BLaER1 treated with 17β-estradiol and CSF1 and Interleukin-3, amounts not matched to agents 10 nM and 100 nM (cell line): ENCODE measurements at regions not wholly inside any gene's neighbourhood (a gene's known extent, or its start where the extent isn't known, plus 50 kb on each side); places are given as distances from the start of the nearest gene placed in this dataset.

ENCODE experiments used
- H3K27ac ChIP-seq, 11 experiments: shearing (Covaris generic); formaldehyde crosslinking; 2 replicates each; pipeline ENCODE4 v1.8.1; 2022
- H3K27me3 ChIP-seq, 11 experiments: shearing (Covaris generic); formaldehyde crosslinking; 2 replicates each; pipeline ENCODE4 v1.8.1; 2022
- H3K36me3 ChIP-seq, 11 experiments: shearing (Covaris generic); formaldehyde crosslinking; 2 replicates each; pipeline ENCODE4 v1.8.1; 2022
- H3K4me1 ChIP-seq, 10 experiments: shearing (Covaris generic); formaldehyde crosslinking; 2 replicates each; pipeline ENCODE4 v1.8.1; 2022
- H3K4me2 ChIP-seq, 11 experiments: shearing (Covaris generic); formaldehyde crosslinking; 2 replicates each; pipeline ENCODE4 v1.8.1; 2022
- H3K4me3 ChIP-seq, 10 experiments: shearing (Covaris generic); formaldehyde crosslinking; 2 replicates each; pipeline ENCODE4 v1.8.1; 2022
- H3K9ac ChIP-seq, 11 experiments: shearing (Covaris generic); formaldehyde crosslinking; 2 replicates each; pipeline ENCODE4 v1.8.1; 2022
- H3K9me3 ChIP-seq, 11 experiments: shearing (Covaris generic); formaldehyde crosslinking; replicated peaks in 1 of 11; 2 replicates each; pipeline ENCODE4 v1.8.1; 2022
- H4K20me1 ChIP-seq, 11 experiments: shearing (Covaris generic); formaldehyde crosslinking; 2 replicates each; pipeline ENCODE4 v1.8.1; 2022
- Cebpa-rat ChIP-seq, 11 experiments: shearing (Covaris generic); IDR thresholded peaks; 2 replicates each; pipeline ENCODE4 v1.8.1; 2022

GRCh38 chr22:22823131-22823810 is 64.3 kb upstream of the IGLL5 start:
- Histone ChIP-seq H3K27me3 (no peaks in the 10 kb centered on the region), H3K9me3 (0 out of 22 replicates have a peak, but pooled peaks cover 0 to 8% (median 0%) of the 10 kb centered on the region in 11 experiments), H3K4me3 (peak overlapping the region in 5 of 10 experiments; percentile 28 to 47 (median 37); a peak in 5 of 20 replicates), H3K36me3 (no peaks in the 10 kb centered on the region), H4K20me1 (no peaks in the 10 kb centered on the region), H3K4me1 (peaks cover 70 to 99% (median 96%) of the 10 kb centered on the region in 10 experiments), H3K4me2 (peak overlapping the region; percentile 74 to 95 (median 84)), H3K9ac (peak overlapping the region in 9 of 11 experiments; percentile 20 to 79 (median 74); a peak in 17 of 22 replicates), H3K27ac (peak overlapping the region in 10 of 11 experiments; percentile 31 to 91 (median 86); a peak in 20 of 22 replicates)
- no peak; a peak in 1 of 22 replicates for TF ChIP-seq Cebpa-rat (IDR thresholded peaks at IDR 0.05)

GRCh38 chr22:22824340-22825212 is 63.0 kb upstream of the IGLL5 start:
- no peak for TF ChIP-seq Cebpa-rat (IDR thresholded peaks at IDR 0.05)
- Histone ChIP-seq H4K20me1 (no peaks in the 10 kb centered on the region), H3K9ac (peak overlapping the region in 5 of 11 experiments; percentile 19 to 57 (median 32); a peak in 7 of 22 replicates), H3K4me2 (peak overlapping the region; percentile 36 to 95 (median 81); a peak in 21 of 22 replicates), H3K36me3 (no peaks in the 10 kb centered on the region), H3K9me3 (0 out of 22 replicates have a peak, but pooled peaks cover 0 to 8% (median 0%) of the 10 kb centered on the region in 11 experiments), H3K4me3 (peak overlapping the region in 2 of 10 experiments; percentile 31 to 38; a peak in 4 of 20 replicates), H3K27me3 (no peaks in the 10 kb centered on the region), H3K27ac (peak overlapping the region in 9 of 11 experiments; percentile 19 to 91 (median 86); a peak in 15 of 22 replicates), H3K4me1 (peaks cover 57 to 86% (median 82%) of the 10 kb centered on the region in 10 experiments)

GRCh38 chr22:22825213-22825593 is 62.4 kb upstream of the IGLL5 start:
- no peaks in the 10 kb centered on the region for H3K36me3 ChIP-seq
- peak overlapping the region in 2 of 10 experiments; percentile 31 to 38; a peak in 4 of 20 replicates for H3K4me3 ChIP-seq
- no peak for TF ChIP-seq Cebpa-rat (IDR thresholded peaks at IDR 0.05)
- peak overlapping the region in 8 of 11 experiments; percentile 49 to 91 (median 86); a peak in 15 of 22 replicates for H3K27ac ChIP-seq
- H3K9me3 ChIP-seq, result peaks cover 1 to 12% (median 3%) of the 10 kb centered on the region in 11 experiments; a peak in 17 of 22 replicates
- H3K4me2 ChIP-seq, result peak overlapping the region; percentile 36 to 95 (median 81)
- H4K20me1 ChIP-seq, result no peaks in the 10 kb centered on the region
- peaks cover 51 to 80% (median 76%) of the 10 kb centered on the region in 10 experiments for H3K4me1 ChIP-seq
- peak overlapping the region in 4 of 11 experiments; percentile 12 to 57 (median 30); a peak in 6 of 22 replicates for H3K9ac ChIP-seq
- no peaks in the 10 kb centered on the region for H3K27me3 ChIP-seq

GRCh38 chr22:22827187-22827939 is 60.3 kb upstream of the IGLL5 start:
- H3K36me3 ChIP-seq, result no peaks in the 10 kb centered on the region
- H3K4me1 ChIP-seq, result peaks cover 39 to 58% (median 55%) of the 10 kb centered on the region in 10 experiments
- TF ChIP-seq Cebpa-rat (IDR thresholded peaks at IDR 0.05), result no peak
- H3K9ac ChIP-seq, result no peak overlapping the region
- H3K27me3 ChIP-seq, result no peaks in the 10 kb centered on the region
- H3K9me3 ChIP-seq, result peaks cover 15 to 28% (median 21%) of the 10 kb centered on the region in 11 experiments
- peak overlapping the region in 8 of 11 experiments; percentile 5 to 95 (median 86); a peak in 12 of 22 replicates for H3K4me2 ChIP-seq
- H4K20me1 ChIP-seq, result no peaks in the 10 kb centered on the region
- H3K4me3 ChIP-seq, result no peak overlapping the region
- peak overlapping the region in 3 of 11 experiments; percentile 10 to 88 (median 22); a peak in 2 of 22 replicates for H3K27ac ChIP-seq

- no peak for TF ChIP-seq Cebpa-rat (IDR thresholded peaks at IDR 0.05)
- no peak overlapping the region for H3K9ac ChIP-seq
- no peak overlapping the region for H3K4me2 ChIP-seq
- no peak overlapping the region for H3K4me3 ChIP-seq
- no peaks in the 10 kb centered on the region for H3K27me3 ChIP-seq
- peaks cover 12 to 30% (median 27%) of the 10 kb centered on the region in 10 experiments for H3K4me1 ChIP-seq
- peaks cover 15 to 37% (median 24%) of the 10 kb centered on the region in 11 experiments for H3K9me3 ChIP-seq
- H4K20me1 ChIP-seq, result no peaks in the 10 kb centered on the region
- no peaks in the 10 kb centered on the region for H3K36me3 ChIP-seq
- no peak overlapping the region for H3K27ac ChIP-seq
Observed at GRCh38 chr22:22830193-22830592, 57.4 kb upstream of the IGLL5 start.

- Histone ChIP-seq H3K9me3 (peaks cover 15 to 37% (median 24%) of the 10 kb centered on the region in 11 experiments), H3K36me3 (no peaks in the 10 kb centered on the region), H3K27me3 (no peaks in the 10 kb centered on the region), H3K4me1 (peaks cover 4 to 21% (median 17%) of the 10 kb centered on the region in 10 experiments; a peak in 19 of 20 replicates), H4K20me1 (no peaks in the 10 kb centered on the region), H3K27ac (no peak overlapping the region), H3K9ac (no peak overlapping the region), H3K4me2 (no peak overlapping the region), H3K4me3 (no peak overlapping the region)
- no peak for TF ChIP-seq Cebpa-rat (IDR thresholded peaks at IDR 0.05)
Observed at GRCh38 chr22:22830957-22831688, 56.5 kb upstream of the IGLL5 start.

GRCh38 chr22:22833059-22833458 is 54.6 kb upstream of the IGLL5 start:
- H3K4me1 ChIP-seq, result peaks cover 4 to 26% (median 9%) of the 10 kb centered on the region in 10 experiments
- H3K27me3 ChIP-seq, result no peaks in the 10 kb centered on the region
- no peaks in the 10 kb centered on the region for H3K36me3 ChIP-seq
- H4K20me1 ChIP-seq, result no peaks in the 10 kb centered on the region
- no peak overlapping the region for H3K27ac ChIP-seq
- H3K4me2 ChIP-seq, result no peak overlapping the region
- H3K4me3 ChIP-seq, result no peak overlapping the region
- TF ChIP-seq Cebpa-rat (IDR thresholded peaks at IDR 0.05), result no peak
- H3K9me3 ChIP-seq, result peaks cover 15 to 36% (median 22%) of the 10 kb centered on the region in 11 experiments
- H3K9ac ChIP-seq, result no peak overlapping the region

GRCh38 chr22:22833488-22833887 is 54.1 kb upstream of the IGLL5 start:
- Histone ChIP-seq H3K27me3 (no peaks in the 10 kb centered on the region), H3K4me2 (no peak overlapping the region), H3K9me3 (peaks cover 15 to 36% (median 22%) of the 10 kb centered on the region in 11 experiments), H3K4me1 (peaks cover 8 to 30% (median 13%) of the 10 kb centered on the region in 10 experiments), H4K20me1 (no peaks in the 10 kb centered on the region), H3K27ac (no peak overlapping the region), H3K4me3 (no peak overlapping the region), H3K9ac (no peak overlapping the region), H3K36me3 (no peaks in the 10 kb centered on the region)
- no peak for TF ChIP-seq Cebpa-rat (IDR thresholded peaks at IDR 0.05)
